GM19238 (cell line): ENCODE measurements at regions not wholly inside any gene's neighbourhood (a gene's known extent, or its start where the extent isn't known, plus 50 kb on each side); places are given as distances from the start of the nearest gene placed in this dataset.

Source experiments
- DNase-seq: peaks from one replicate; pipeline ENCODE4 v3.0.0; 2011; ENCODE audit warnings: low spot score; ENCODE audit not compliant: insufficient read length

GRCh38 chr11:104830508-104830907, 67.8 kb downstream of the CASP12 start:
- DNase-seq, result no peak

- no peak for DNase-seq
Observed at GRCh38 chr11:104830080-104830479, 68.2 kb downstream of the CASP12 start.

- no peak for DNase-seq
Observed at GRCh38 chr11:104826772-104827171, 71.5 kb downstream of the CASP12 start.

GRCh38 chr11:104823657-104824056, 74.6 kb downstream of the CASP12 start:
- DNase-seq, result no peak

GRCh38 chr11:104820431-104820830, 77.8 kb downstream of the CASP12 start:
- DNase-seq, result no peak

GRCh38 chr11:104819603-104820002, 78.7 kb downstream of the CASP12 start:
- no peak for DNase-seq

GRCh38 chr11:104819107-104819506, 79.2 kb downstream of the CASP12 start:
- DNase-seq, result no peak

- no peak for DNase-seq
Observed at GRCh38 chr11:104817973-104818372, 80.3 kb downstream of the CASP12 start.

GRCh38 chr11:104813532-104813931, 84.7 kb downstream of the CASP12 start:
- DNase-seq, result no peak

- no peak for DNase-seq
Observed at GRCh38 chr11:104812103-104812788, 86.0 kb downstream of the CASP12 start.

GRCh38 chr11:104803776-104804175, 94.5 kb downstream of the CASP12 start:
- DNase-seq, result no peak

- DNase-seq, result no peak
Observed at GRCh38 chr11:104799251-104799650, 99.0 kb downstream of the CASP12 start.

- no peak for DNase-seq
Observed at GRCh38 chr11:104798789-104799188, 99.5 kb downstream of the CASP12 start.

GRCh38 chr11:104796301-104796700, 102.0 kb downstream of the CASP12 start:
- no peak for DNase-seq

- DNase-seq, result no peak
Observed at GRCh38 chr11:104795501-104796213, 102.6 kb downstream of the CASP12 start.

GRCh38 chr11:104792861-104793260, 105.4 kb downstream of the CASP12 start:
- no peak for DNase-seq

GRCh38 chr11:104791896-104792295, 106.4 kb downstream of the CASP12 start:
- no peak for DNase-seq

GRCh38 chr11:104784684-104785460, 113.4 kb downstream of the CASP12 start:
- no peak for DNase-seq

GRCh38 chr11:104783241-104783640, 115.0 kb downstream of the CASP12 start:
- no peak for DNase-seq

GRCh38 chr11:104782377-104782754, 115.9 kb downstream of the CASP12 start:
- no peak for DNase-seq

GRCh38 chr11:104781719-104782376, 116.4 kb downstream of the CASP12 start:
- no peak for DNase-seq

- DNase-seq, result no peak
Observed at GRCh38 chr11:104781037-104781436, 117.2 kb downstream of the CASP12 start.
